ENCODE measurements at regions not wholly inside any gene's neighbourhood (a gene's known extent, or its start where the extent isn't known, plus 50 kb on each side); places are given as distances from the start of the nearest gene placed in this dataset.

DNA sequence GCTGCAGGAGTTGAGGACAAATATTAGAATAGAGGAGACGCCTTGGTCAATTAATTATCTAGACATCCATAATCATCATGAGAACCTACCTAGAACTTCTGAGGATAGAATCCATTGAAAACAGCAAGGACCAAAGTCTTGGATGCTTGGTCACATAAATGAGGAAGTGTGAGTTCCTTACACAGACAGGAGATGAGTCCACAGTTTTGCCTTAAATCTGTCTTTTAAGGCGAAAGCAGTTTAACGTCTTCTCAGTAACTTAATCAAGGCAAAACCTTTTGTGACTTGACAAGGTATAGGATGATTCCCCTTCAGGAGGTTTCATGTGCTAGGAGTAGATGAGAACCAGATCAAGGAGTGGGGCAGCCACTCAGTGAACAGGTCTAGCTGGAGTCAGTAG, 1783.2 kb upstream of the CELF4 start:
- Histone ChIP-seq H3K4me2 (ENCODE audit: insufficient read depth in 1 of 2, low read depth in 2 of 2, low read length in 2 of 2) (no peak overlapping the region), H2AK5ac (ENCODE audit: low read depth, low read length) (no peak overlapping the region), H3K56ac (replicated peaks; ENCODE audit: insufficient read length, low read depth, low read length) (no peak overlapping the region), H2BK5ac (ENCODE audit: low read depth, low read length) (no peak overlapping the region), H3K4ac (replicated peaks; ENCODE audit: insufficient read length, low read depth, low read length) (no peak overlapping the region), H3K23me2 (ENCODE audit: low read depth, low read length) (no peaks in the 10 kb centered on the region), H3K79me2 (ENCODE audit: control insufficient read depth in 1 of 2, insufficient read depth in 2 of 2, low read length in 2 of 2) (no peaks in the 10 kb centered on the region), H3K4me3 (ENCODE audit: extremely low read depth in 1 of 4, insufficient read depth in 2 of 4, low read depth in 3 of 4, low read length in 4 of 4) (no peak overlapping the region), H3K27me3 (replicated peaks in 1 of 4; ENCODE audit: control insufficient read depth in 3 of 4, extremely low read depth in 1 of 4, insufficient read depth in 3 of 4, low read length in 3 of 4) (no peaks in the 10 kb centered on the region), H4K20me1 (replicated peaks in 1 of 2; ENCODE audit: control insufficient read depth in 1 of 2, insufficient read depth in 2 of 2, low read length in 2 of 2) (no peaks in the 10 kb centered on the region), H3K9me3 (ENCODE audit: insufficient read depth in 2 of 2, low read depth in 1 of 2, low read length in 1 of 2) (no peaks in the 10 kb centered on the region; a peak in 1 of 4 replicates), H4K5ac (ENCODE audit: insufficient read length, low read depth, low read length) (no peak overlapping the region), H3K79me1 (ENCODE audit: low read depth, low read length) (no peaks in the 10 kb centered on the region), H3K14ac (ENCODE audit: insufficient read length) (no peak overlapping the region), H2BK20ac (ENCODE audit: low read length) (no peak overlapping the region), H2BK12ac (ENCODE audit: low read depth, low read length) (no peak overlapping the region), H3K18ac (ENCODE audit: extremely low read depth, low read length) (no peak overlapping the region), H4K91ac (replicated peaks; ENCODE audit: insufficient read length, low read length) (no peak overlapping the region), H2BK120ac (replicated peaks; ENCODE audit: low read depth, low read length) (no peak overlapping the region), H3K9ac (replicated peaks in 1 of 4; ENCODE audit: extremely low read depth in 1 of 4, low read depth in 3 of 4, low read length in 3 of 4) (no peak overlapping the region), H3K36me3 (ENCODE audit: control insufficient read depth in 2 of 4, insufficient read depth in 4 of 4, low read length in 3 of 4) (no peaks in the 10 kb centered on the region; a peak in 1 of 8 replicates), H2AFZ (ENCODE audit: low read length) (no peak overlapping the region), H3K4me1 (replicated peaks in 1 of 4; ENCODE audit: control insufficient read depth in 3 of 4, insufficient read depth in 4 of 4, low read length in 3 of 4) (peaks cover 0 to 4% (median 0%) of the 10 kb centered on the region in 4 experiments; a peak in 1 of 7 replicates), H3K23ac (ENCODE audit: insufficient read length) (no peak overlapping the region), H4K8ac (ENCODE audit: extremely low read depth, insufficient read depth, low read length) (no peak overlapping the region), H3K27ac (ENCODE audit: low read depth, low read length) (no peak overlapping the region), H2BK15ac (ENCODE audit: low read length) (no peak overlapping the region)
- TF ChIP-seq SRF (IDR thresholded peaks at IDR 0.05; ENCODE audit: low read depth, low read length): no peak
- no peak for TF ChIP-seq TBP (IDR thresholded peaks at IDR 0.05; ENCODE audit: low read depth, low read length)
- TF ChIP-seq, protein P1, sequence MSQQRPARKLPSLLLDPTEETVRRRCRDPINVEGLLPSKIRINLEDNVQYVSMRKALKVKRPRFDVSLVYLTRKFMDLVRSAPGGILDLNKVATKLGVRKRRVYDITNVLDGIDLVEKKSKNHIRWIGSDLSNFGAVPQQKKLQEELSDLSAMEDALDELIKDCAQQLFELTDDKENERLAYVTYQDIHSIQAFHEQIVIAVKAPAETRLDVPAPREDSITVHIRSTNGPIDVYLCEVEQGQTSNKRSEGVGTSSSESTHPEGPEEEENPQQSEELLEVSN (IDR thresholded peaks at IDR 0.05): no peak
- DNase-seq (ENCODE audit: low read depth in 1 of 2, low spot score in 2 of 2): no peak
- POLR2A ChIA-PET (ENCODE audit: partially characterized antibody): no interaction called here
- WGBS, 2 experiments (ENCODE audit: extremely low coverage in 1 of 2, insufficient coverage in 1 of 2, insufficient read length in 1 of 2, insufficient replicate concordance in 2 of 2, low coverage in 1 of 2, low lambda C conversion rate in 2 of 2, missing lambda C conversion rate in 1 of 2): 96% methylated on average over 3 of the region's 3 CpGs; no CpG with 5 or more reads in 1 of the 2 experiments
- no peak for FAIRE-seq
- CTCF ChIA-PET (ENCODE audit: partially characterized antibody): interaction anchor here (1.2 to 1.4 kb wide), 2 partner anchors 10 to 44 kb away, joined by 3 read pairs; no protein-coding TSS in a partner anchor

All from H1 (cell line).